ENCODE measurements at regions not wholly inside any gene's neighbourhood (a gene's known extent, or its start where the extent isn't known, plus 50 kb on each side); places are given as distances from the start of the nearest gene placed in this dataset.

GRCh38 chr6:147710890-147711289 lies 202.4 kb downstream of the SAMD5 start:
- no peak for DNase-seq
- intact Hi-C loops (cut with DNase I): no loop called here

GRCh38 chr6:147711476-147711875 lies 203.0 kb downstream of the SAMD5 start:
- no peak for DNase-seq

GRCh38 chr6:147712841-147713240 lies 204.4 kb downstream of the SAMD5 start:
- intact Hi-C loops (cut with DNase I): no loop called here
- no peak for DNase-seq

More at GRCh38 chr6:147711476-147711875, 203.0 kb downstream of the SAMD5 start:
- intact Hi-C loops (cut with DNase I): no loop called here

GRCh38 chr6:147715035-147715434 lies 206.5 kb downstream of the SAMD5 start:
- no peak for DNase-seq
- intact Hi-C loops (cut with DNase I): no loop called here

GRCh38 chr6:147716434-147716833 lies 207.9 kb downstream of the SAMD5 start:
- intact Hi-C loops (cut with DNase I): no loop called here
- DNase-seq: peak in 1 of 10 donors; percentile 62

GRCh38 chr6:147717991-147718390 lies 209.5 kb downstream of the SAMD5 start:
- intact Hi-C loops (cut with DNase I): no loop called here
- no peak for DNase-seq

GRCh38 chr6:147722158-147722557 lies 213.7 kb downstream of the SAMD5 start:
- intact Hi-C loops (cut with DNase I): no loop called here

GRCh38 chr6:147724454-147724853 lies 216.0 kb downstream of the SAMD5 start:
- intact Hi-C loops (cut with DNase I): no loop called here
- no peak for DNase-seq

More at GRCh38 chr6:147722158-147722557, 213.7 kb downstream of the SAMD5 start:
- DNase-seq: no peak

GRCh38 chr6:147726342-147726741 lies 217.9 kb downstream of the SAMD5 start:
- intact Hi-C loops (cut with DNase I): no loop called here
- no peak for DNase-seq

GRCh38 chr6:147728903-147729302 lies 220.4 kb downstream of the SAMD5 start:
- DNase-seq: peak in 1 of 10 donors; percentile 23
- intact Hi-C loops (cut with DNase I): no loop called here

GRCh38 chr6:147733686-147734085 lies 225.2 kb downstream of the SAMD5 start:
- intact Hi-C loops (cut with DNase I): no loop called here
- no peak for DNase-seq

GRCh38 chr6:147734151-147734550 lies 225.7 kb downstream of the SAMD5 start:
- DNase-seq: no peak
- intact Hi-C loops (cut with DNase I): no loop called here

- intact Hi-C loops (cut with DNase I): no loop called here
- no peak for DNase-seq
Observed at GRCh38 chr6:147735924-147736323, 227.4 kb downstream of the SAMD5 start.

GRCh38 chr6:147737115-147737514 lies 228.6 kb downstream of the SAMD5 start:
- intact Hi-C loops (cut with DNase I): no loop called here
- DNase-seq: no peak

- DNase-seq: no peak
- intact Hi-C loops (cut with DNase I): no loop called here
Observed at GRCh38 chr6:147738099-147738498, 229.6 kb downstream of the SAMD5 start.

- peak in 1 of 10 donors; percentile 30 for DNase-seq
- intact Hi-C loops (cut with DNase I): no loop called here
Observed at GRCh38 chr6:147738516-147739162, 230.1 kb downstream of the SAMD5 start.

GRCh38 chr6:147740326-147740725 lies 231.8 kb downstream of the SAMD5 start:
- DNase-seq: no peak
- intact Hi-C loops (cut with DNase I): no loop called here

GRCh38 chr6:147740916-147741315 lies 232.4 kb downstream of the SAMD5 start:
- intact Hi-C loops (cut with DNase I): no loop called here
- no peak for DNase-seq

GRCh38 chr6:147741389-147741788 lies 232.9 kb downstream of the SAMD5 start:
- intact Hi-C loops (cut with DNase I): no loop called here
- DNase-seq: no peak

- no peak for DNase-seq
Observed at GRCh38 chr6:147742440-147742839, 233.9 kb downstream of the SAMD5 start.

GRCh38 chr6:147744012-147744411 lies 235.5 kb downstream of the SAMD5 start:
- intact Hi-C loops (cut with DNase I): no loop called here

More at GRCh38 chr6:147742440-147742839, 233.9 kb downstream of the SAMD5 start:
- intact Hi-C loops (cut with DNase I): no loop called here

GRCh38 chr6:147749331-147749730 lies 240.8 kb downstream of the SAMD5 start:
- intact Hi-C loops (cut with DNase I): no loop called here
- DNase-seq: no peak

More at GRCh38 chr6:147744012-147744411, 235.5 kb downstream of the SAMD5 start:
- no peak for DNase-seq

GRCh38 chr6:147750413-147750812 lies 241.9 kb downstream of the SAMD5 start:
- intact Hi-C loops (cut with DNase I): no loop called here

More at GRCh38 chr6:147750413-147750812, 241.9 kb downstream of the SAMD5 start:
- no peak for DNase-seq

Measured in posterior cingulate gyrus (tissue), 11 donors.